Stimulated activated naive B cell treated with anti-CD40 and anti-IgM and Interleukin-4, amounts not matched to agents 10 μg/mL and 1 μg/mL and 100 μg/mL, for 72 hours (primary cell): ENCODE measurements at regions not wholly inside any gene's neighbourhood (a gene's known extent, or its start where the extent isn't known, plus 50 kb on each side); places are given as distances from the start of the nearest gene placed in this dataset.

ENCODE experiments used
- ATAC-seq, 2 donors: fragments of 150-1000 bp; cut with Tn5 transposase; replicated peaks; 2 replicates each; pipeline ENCODE4 v1.10.0; 2021; ENCODE audit warnings: moderate library complexity in 1 of 2
- DNase-seq: peaks from one replicate; pipeline ENCODE4 v3.0.0; 2021
- H3K27ac Mint-ChIP-seq: one replicate; pipeline ENCODE4 v1.8.0; 2022; ENCODE audit warnings: mild to moderate bottlenecking, mixed read lengths
- H3K27me3 Mint-ChIP-seq, 2 donors: one replicate each; pipeline ENCODE4 v1.8.0; 2022; ENCODE audit warnings: mixed read lengths in 2 of 2
- H3K36me3 Mint-ChIP-seq, 2 donors: one replicate each; pipeline ENCODE4 v1.8.0; 2022; ENCODE audit warnings: mixed read lengths in 2 of 2, mild to moderate bottlenecking in 1 of 2
- H3K4me1 Mint-ChIP-seq, 2 donors: one replicate each; pipeline ENCODE4 v1.8.0; 2022; ENCODE audit warnings: mixed read lengths in 2 of 2, mild to moderate bottlenecking in 1 of 2
- H3K4me3 Mint-ChIP-seq, 2 donors: one replicate each; pipeline ENCODE4 v1.8.0; 2022; ENCODE audit warnings: mild to moderate bottlenecking in 2 of 2, mixed read lengths in 2 of 2, moderate library complexity in 1 of 2
- H3K9me3 Mint-ChIP-seq, 2 donors: one replicate each; pipeline ENCODE4 v1.8.0; 2022; ENCODE audit warnings: mixed read lengths in 2 of 2, mild to moderate bottlenecking in 1 of 2

DNA sequence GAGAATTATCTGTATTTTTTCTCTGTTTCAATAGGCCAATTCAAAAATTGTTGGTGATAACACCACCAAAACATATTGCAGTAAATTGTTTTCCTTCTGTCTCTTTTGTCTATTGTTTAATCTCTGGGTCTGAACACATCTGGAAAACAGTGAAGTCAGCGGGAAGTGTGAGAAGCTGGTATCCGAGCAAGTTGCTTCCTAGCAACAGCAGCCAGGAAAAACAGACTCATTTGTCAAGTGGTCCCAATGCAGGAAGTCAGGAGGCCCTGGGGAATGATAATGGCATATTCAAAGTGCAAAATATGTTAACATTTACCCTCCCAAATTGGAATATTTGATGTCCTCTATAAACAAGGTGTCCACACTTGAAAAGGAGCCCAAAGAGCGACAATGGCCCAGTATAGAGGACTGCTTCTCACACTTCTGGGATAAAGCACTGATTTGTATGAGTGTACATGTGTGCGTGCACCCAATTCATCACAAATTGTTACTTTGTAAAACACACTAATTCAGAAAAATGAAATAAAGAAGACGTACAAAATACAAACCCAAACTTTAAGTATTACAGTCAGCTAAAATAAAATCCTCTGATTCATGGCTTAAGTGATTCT is 515.0 kb downstream of the TBC1D4 start:
- no peak overlapping the region for H3K27ac Mint-ChIP-seq
- no peaks in the 10 kb centered on the region for H3K36me3 Mint-ChIP-seq
- DNase-seq (no peak), ATAC-seq (no peak)
- no peak overlapping the region for H3K4me3 Mint-ChIP-seq
- peaks cover 3 to 7% of the 10 kb centered on the region in 2 donors for H3K9me3 Mint-ChIP-seq
- no peaks in the 10 kb centered on the region for H3K27me3 Mint-ChIP-seq
- no peaks in the 10 kb centered on the region for H3K4me1 Mint-ChIP-seq

DNA sequence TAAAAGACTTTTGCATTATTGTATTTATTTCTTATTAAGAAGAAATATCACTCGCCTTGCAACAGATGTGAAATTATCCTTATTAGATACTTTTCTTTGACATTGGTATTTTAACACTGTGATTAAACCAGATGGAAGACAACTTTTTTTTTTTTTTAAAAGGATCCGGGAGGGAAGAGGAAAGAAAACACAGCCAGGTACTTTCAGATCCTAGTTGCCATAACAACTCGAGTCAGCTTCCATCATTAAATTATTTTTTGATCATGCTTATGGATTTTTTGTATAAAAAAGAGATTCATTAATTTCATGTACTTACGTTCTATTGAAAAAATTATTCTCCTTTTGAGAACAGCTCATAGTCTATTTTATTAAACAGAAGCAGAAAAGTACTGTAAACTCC is 515.7 kb downstream of the TBC1D4 start:
- ATAC-seq, result no peak
- DNase-seq, result no peak
- Mint-ChIP-seq H3K9me3 (peaks cover 3 to 7% of the 10 kb centered on the region in 2 donors), H3K27me3 (no peaks in the 10 kb centered on the region), H3K27ac (no peak overlapping the region), H3K4me1 (no peaks in the 10 kb centered on the region), H3K4me3 (no peak overlapping the region), H3K36me3 (no peaks in the 10 kb centered on the region)

DNA sequence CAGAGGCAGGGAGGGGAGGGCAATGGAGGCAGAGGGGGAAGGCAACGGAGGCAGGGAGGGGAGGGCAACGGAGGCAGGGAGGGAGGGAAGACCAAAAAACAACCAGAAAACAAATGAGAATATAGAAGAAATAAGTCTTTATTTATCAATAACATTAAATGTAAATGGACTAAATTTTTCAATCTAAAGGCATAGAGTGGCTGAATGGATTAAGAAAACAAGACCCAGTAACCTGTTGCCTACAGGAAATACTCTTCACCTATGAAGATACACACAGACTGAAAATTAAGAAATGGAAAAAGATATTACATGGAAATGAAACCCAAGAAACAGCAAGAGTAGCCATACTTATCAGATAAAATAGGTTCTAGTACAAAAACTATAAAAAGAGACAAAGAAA is 536.3 kb downstream of the TBC1D4 start:
- H3K9me3 Mint-ChIP-seq, result peaks cover 15 to 20% of the 10 kb centered on the region in 2 donors
- no peak overlapping the region for H3K27ac Mint-ChIP-seq
- H3K4me1 Mint-ChIP-seq, result no peaks in the 10 kb centered on the region
- no peak for DNase-seq
- H3K36me3 Mint-ChIP-seq, result no peaks in the 10 kb centered on the region
- no peak for ATAC-seq
- H3K27me3 Mint-ChIP-seq, result no peaks in the 10 kb centered on the region
- no peak overlapping the region for H3K4me3 Mint-ChIP-seq

DNA sequence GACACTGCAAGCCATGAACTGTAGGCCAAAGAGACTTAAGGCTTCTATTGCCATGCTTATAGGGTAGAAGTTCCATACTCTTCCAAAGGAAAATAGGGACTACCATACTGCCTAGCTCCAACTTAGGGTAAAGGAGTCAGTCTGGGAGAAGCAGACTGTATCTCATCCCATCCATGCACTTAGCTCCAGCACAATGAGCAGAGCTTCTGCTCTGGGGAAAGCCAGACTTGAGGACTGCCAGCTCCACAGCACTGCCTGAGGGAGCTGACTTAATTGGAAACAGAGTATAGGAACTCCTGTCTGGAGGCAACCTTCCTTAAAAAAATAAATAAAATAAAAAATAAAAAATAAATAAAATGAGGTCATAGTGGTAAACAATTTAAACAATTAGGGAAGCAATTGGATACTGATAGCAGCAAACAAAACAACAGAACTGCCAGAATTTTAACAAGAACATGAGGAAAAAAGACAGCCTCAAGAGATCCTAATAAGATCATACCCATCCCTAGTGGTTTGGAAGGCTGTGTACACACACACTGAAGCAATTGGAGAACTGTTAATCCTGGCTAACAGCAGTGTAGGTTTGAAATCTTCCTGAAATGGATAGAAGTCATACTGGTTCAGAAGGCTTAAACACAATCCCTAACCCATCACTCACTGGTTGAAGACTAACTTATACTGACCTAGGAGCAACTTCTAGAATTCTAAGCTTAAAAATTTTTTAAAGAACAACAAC is 550.1 kb downstream of the TBC1D4 start:
- Mint-ChIP-seq H3K27me3 (no peaks in the 10 kb centered on the region), H3K36me3 (no peaks in the 10 kb centered on the region), H3K4me3 (no peak overlapping the region), H3K27ac (no peak overlapping the region), H3K4me1 (no peaks in the 10 kb centered on the region), H3K9me3 (peaks cover 9 to 11% of the 10 kb centered on the region in 2 donors)
- ATAC-seq (no peak), DNase-seq (no peak)

DNA sequence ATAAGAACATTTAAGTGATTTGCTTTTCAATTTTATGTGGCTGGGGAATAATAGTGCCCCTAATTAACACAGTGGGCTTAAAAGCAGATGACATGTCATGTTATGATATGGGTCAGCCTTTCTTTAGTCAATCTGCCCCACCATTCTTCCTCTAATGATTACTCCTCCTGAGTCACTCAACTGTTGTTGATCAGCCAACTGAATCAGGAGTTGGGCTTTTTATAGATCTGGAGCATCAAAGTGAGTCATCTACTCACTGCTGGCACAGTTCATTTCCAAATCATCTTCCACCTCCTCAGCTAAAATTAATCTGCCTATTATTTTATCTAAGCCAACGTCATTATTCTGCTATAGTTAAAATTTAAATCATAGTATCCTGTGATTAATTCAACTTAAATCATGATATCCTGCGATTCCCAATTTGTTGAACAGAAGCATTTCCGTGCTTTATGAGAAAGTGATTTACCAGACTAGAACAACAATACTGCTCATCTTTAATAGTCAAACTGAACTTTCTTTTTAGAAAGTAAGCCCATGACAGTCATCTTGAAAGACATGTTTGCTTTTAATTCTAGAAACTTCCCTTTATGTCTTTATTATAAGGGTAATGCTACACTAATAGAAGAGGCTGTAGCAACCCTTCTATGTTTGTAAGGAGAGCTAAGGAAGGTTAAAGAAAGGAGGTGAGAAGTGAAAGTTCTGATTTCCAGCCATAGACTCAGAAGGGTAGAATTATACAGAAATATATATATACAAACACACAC is 551.4 kb downstream of the TBC1D4 start:
- H3K4me3 Mint-ChIP-seq, result no peak overlapping the region
- no peak overlapping the region for H3K27ac Mint-ChIP-seq
- H3K27me3 Mint-ChIP-seq, result no peaks in the 10 kb centered on the region
- H3K36me3 Mint-ChIP-seq, result no peaks in the 10 kb centered on the region
- ATAC-seq, result no peak
- H3K4me1 Mint-ChIP-seq, result no peaks in the 10 kb centered on the region
- no peak for DNase-seq
- H3K9me3 Mint-ChIP-seq, result peaks cover 8 to 11% of the 10 kb centered on the region in 2 donors

DNA sequence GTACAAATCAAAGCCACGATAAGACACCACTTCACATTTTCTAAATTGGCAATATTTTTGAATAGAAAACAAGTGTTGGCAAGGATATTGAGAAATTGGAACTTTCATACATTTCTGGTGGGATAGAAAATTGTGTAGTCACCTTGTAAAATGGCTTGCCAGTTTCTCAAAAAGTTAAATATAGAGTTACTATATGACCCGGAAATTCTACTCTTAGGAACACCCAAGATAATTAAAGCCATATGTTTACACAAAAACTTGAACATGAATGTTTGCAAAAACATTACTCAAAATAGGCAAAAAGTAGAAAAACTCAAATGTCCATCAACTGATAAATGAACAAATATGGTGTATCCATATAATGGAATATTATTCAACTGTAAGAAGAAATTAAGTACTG is 552.5 kb downstream of the TBC1D4 start:
- H3K4me1 Mint-ChIP-seq, result no peaks in the 10 kb centered on the region
- ATAC-seq, result no peak
- no peak overlapping the region for H3K27ac Mint-ChIP-seq
- no peaks in the 10 kb centered on the region for H3K27me3 Mint-ChIP-seq
- no peak for DNase-seq
- no peaks in the 10 kb centered on the region for H3K36me3 Mint-ChIP-seq
- peaks cover 7 to 8% of the 10 kb centered on the region in 2 donors for H3K9me3 Mint-ChIP-seq
- no peak overlapping the region for H3K4me3 Mint-ChIP-seq

DNA sequence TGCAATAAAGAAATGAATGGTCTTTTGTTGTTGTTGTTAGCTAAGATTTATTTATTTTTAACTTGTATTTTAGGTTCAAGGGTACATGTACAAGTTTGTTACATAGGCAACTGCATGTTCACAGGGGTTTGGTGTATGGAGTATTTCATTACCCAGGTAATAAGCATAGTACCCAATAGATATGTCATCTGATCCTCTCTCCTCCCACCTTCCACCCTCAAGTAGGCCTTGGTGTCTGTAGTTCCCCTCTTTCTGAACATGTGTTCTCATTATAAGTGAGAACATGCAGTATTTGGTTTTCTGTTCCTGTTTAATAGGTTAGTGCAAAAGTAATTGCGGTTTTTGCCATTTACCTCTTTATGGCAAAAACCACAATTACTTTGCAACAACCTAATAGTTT is 554.1 kb downstream of the TBC1D4 start:
- no peaks in the 10 kb centered on the region for H3K36me3 Mint-ChIP-seq
- H3K9me3 Mint-ChIP-seq, result peaks cover 12% of the 10 kb centered on the region in 2 donors
- H3K4me1 Mint-ChIP-seq, result no peaks in the 10 kb centered on the region
- no peak overlapping the region for H3K4me3 Mint-ChIP-seq
- no peak overlapping the region for H3K27ac Mint-ChIP-seq
- H3K27me3 Mint-ChIP-seq, result no peaks in the 10 kb centered on the region
- ATAC-seq (no peak), DNase-seq (no peak)

DNA sequence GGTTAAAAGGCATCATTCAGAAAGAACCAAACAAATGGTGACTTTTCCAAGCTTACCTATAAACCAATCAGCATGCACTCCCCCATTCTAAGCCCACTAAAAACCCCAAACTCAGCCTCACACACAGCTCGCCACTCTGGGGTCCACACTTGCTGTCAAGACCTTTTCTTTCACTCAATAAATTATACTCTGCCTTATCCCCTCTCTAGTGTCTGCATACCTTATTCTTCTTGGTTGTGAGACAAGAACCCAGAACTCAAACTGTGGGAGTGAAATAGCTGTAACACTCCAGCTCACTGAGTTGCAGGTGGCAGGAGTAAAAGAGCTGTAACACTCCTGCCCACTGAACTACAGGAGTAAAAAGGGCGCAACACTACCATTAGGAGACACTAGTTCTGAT is 559.0 kb downstream of the TBC1D4 start:
- Mint-ChIP-seq H3K4me1 (no peaks in the 10 kb centered on the region), H3K27me3 (no peaks in the 10 kb centered on the region), H3K36me3 (no peaks in the 10 kb centered on the region), H3K9me3 (peaks cover 10 to 12% of the 10 kb centered on the region in 2 donors), H3K27ac (no peak overlapping the region), H3K4me3 (no peak overlapping the region)
- ATAC-seq (no peak), DNase-seq (no peak)

DNA sequence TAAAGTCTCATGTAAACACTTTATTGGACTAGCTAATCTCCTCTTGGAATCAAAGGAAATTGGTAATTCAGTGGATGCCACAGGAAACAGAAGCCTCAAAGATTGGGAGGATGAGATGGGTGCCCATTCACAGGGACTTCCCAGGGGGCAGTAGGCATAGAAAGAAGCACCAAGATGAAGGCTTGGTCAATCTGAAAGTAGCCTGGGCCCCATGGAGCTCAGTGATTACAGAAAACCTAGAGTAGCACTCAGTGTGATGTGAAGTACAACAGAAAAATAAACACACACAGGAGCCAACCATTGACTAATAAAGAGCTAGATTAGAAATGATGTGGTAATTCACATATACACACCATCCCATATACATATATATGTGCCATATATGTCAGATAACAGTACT is 560.6 kb downstream of the TBC1D4 start:
- Mint-ChIP-seq H3K4me3 (no peak overlapping the region), H3K27me3 (no peaks in the 10 kb centered on the region), H3K9me3 (peaks cover 7 to 8% of the 10 kb centered on the region in 2 donors), H3K27ac (no peak overlapping the region), H3K4me1 (no peaks in the 10 kb centered on the region), H3K36me3 (no peaks in the 10 kb centered on the region)
- no peak for ATAC-seq
- DNase-seq, result no peak

DNA sequence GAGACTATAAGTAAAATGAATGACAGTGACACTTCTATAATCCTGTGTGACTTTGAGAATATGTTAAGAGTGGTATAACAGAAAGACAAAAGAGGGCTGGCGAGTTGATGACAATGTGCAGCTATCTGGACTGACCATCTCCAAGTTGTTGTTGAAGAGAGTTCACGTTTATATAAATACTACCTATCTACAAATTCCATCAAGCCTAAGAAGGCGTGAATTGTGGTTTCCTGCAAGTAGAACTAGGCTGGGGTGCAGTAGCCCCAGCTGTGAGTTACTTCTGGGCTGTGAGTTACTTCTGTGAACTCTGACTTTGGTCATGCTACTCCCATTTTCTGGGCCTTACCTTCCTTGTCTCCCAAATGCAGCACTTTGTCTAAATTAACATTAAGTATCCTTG is 561.0 kb downstream of the TBC1D4 start:
- Mint-ChIP-seq H3K27me3 (no peaks in the 10 kb centered on the region), H3K4me1 (no peaks in the 10 kb centered on the region), H3K36me3 (no peaks in the 10 kb centered on the region), H3K27ac (no peak overlapping the region), H3K9me3 (peaks cover 5 to 7% of the 10 kb centered on the region in 2 donors), H3K4me3 (no peak overlapping the region)
- DNase-seq (no peak), ATAC-seq (no peak)

DNA sequence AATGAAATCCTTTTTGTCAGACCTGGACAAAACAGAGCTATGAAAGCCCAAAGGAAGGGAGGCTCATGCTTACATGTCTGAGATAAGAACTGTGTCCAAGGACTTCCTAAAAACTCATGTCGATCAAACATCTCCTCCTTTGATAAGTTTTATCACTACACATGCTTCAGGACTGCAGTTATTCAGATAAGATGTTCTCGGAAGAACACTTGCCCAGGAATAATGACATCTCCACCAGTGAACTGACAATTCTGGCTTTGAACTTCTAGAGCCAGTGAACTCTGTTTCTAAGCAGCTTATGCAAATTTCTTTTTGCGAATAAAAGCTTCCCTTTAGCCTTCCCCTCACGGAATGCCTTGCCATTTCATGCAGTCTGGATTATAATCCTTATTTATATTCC is 561.6 kb downstream of the TBC1D4 start:
- Mint-ChIP-seq H3K4me1 (no peaks in the 10 kb centered on the region), H3K27me3 (no peaks in the 10 kb centered on the region), H3K36me3 (no peaks in the 10 kb centered on the region), H3K9me3 (peaks cover 4 to 7% of the 10 kb centered on the region in 2 donors), H3K27ac (no peak overlapping the region), H3K4me3 (no peak overlapping the region)
- ATAC-seq, result no peak
- no peak for DNase-seq

DNA sequence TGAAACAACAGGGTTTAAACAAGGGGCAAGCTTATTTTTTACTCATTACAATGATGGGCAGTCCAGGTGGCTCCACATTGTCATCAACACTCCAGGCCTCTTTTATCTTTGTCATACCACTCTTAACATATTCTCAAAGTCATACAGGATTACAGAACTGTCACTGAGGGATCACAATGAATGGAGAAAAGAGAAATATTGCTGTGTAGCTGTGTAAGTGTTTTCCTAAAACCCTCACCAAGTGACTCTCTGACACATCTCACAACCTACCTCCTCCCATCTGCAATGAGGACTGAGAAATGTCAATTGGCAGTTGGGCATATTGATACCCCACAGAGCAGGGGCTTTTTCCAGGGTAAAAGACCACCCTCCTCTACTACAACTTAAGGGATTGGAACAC is 562.1 kb downstream of the TBC1D4 start:
- H3K36me3 Mint-ChIP-seq, result no peaks in the 10 kb centered on the region
- DNase-seq (no peak), ATAC-seq (no peak)
- H3K4me3 Mint-ChIP-seq, result no peak overlapping the region
- no peak overlapping the region for H3K27ac Mint-ChIP-seq
- no peaks in the 10 kb centered on the region for H3K4me1 Mint-ChIP-seq
- no peaks in the 10 kb centered on the region for H3K27me3 Mint-ChIP-seq
- peaks cover 4 to 7% of the 10 kb centered on the region in 2 donors for H3K9me3 Mint-ChIP-seq

DNA sequence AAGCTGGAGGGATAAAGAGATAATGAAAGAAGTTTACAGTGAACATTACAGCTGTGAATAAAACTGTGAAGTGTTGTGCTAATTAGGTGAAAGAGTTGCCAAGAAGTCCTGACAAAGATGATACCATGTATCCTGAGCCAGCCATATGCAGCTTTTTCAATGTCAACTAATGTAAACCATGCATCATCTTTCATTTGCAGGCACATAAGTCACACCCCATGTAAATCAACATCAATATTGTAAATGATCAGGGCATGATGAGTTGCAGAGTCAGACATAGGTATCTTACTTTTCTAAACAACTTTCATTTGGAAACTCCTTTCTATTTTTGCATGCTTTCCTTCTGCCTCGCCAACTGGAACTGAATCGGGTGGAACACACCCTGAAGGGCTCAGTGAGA is 569.1 kb downstream of the TBC1D4 start:
- no peaks in the 10 kb centered on the region for H3K36me3 Mint-ChIP-seq
- DNase-seq (no peak), ATAC-seq (no peak)
- no peaks in the 10 kb centered on the region for H3K9me3 Mint-ChIP-seq
- no peaks in the 10 kb centered on the region for H3K27me3 Mint-ChIP-seq
- no peak overlapping the region for H3K4me3 Mint-ChIP-seq
- H3K27ac Mint-ChIP-seq, result no peak overlapping the region
- no peaks in the 10 kb centered on the region for H3K4me1 Mint-ChIP-seq

DNA sequence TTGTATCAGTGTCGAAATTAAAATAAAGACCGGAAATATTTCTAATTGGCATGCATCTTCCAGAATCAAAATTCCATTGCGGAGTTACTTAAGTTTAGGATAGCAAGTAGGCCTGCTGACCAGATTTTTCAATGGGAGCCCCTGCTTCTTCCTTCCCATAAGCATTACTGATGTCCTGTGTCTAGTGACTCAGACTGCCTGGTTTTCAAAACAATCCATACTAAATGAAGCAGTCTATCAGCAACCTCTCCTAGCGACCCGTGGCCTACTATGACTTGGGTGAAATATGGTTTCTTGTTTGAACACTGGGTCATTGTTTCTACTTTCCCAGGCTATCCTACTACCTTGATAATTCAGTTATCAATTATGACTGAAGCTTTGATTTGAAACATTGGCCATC is 571.6 kb downstream of the TBC1D4 start:
- H3K9me3 Mint-ChIP-seq, result no peaks in the 10 kb centered on the region
- H3K4me3 Mint-ChIP-seq, result no peak overlapping the region
- no peaks in the 10 kb centered on the region for H3K4me1 Mint-ChIP-seq
- no peak overlapping the region for H3K27ac Mint-ChIP-seq
- DNase-seq (no peak), ATAC-seq (no peak)
- H3K36me3 Mint-ChIP-seq, result no peaks in the 10 kb centered on the region
- no peaks in the 10 kb centered on the region for H3K27me3 Mint-ChIP-seq

DNA sequence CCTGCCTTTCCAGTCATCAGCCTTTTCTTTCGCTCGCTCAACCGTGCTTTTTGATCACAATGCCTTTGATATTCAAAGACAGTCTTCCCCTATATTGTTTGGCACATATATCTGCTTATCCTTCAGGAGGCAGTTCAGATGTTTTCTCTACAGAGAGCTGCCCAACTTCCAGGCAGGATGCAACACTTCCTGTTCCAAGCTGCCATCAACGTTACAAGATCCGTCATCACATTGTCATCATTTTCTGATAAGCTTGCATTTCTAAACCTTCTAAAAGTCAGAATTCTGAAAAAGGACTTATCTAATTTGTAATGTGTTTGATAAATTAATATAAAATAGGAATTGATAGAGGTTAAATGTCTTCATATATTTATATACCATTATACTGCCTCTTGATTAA is 574.2 kb downstream of the TBC1D4 start:
- no peaks in the 10 kb centered on the region for H3K27me3 Mint-ChIP-seq
- no peak overlapping the region for H3K4me3 Mint-ChIP-seq
- no peak for ATAC-seq
- no peaks in the 10 kb centered on the region for H3K4me1 Mint-ChIP-seq
- no peaks in the 10 kb centered on the region for H3K36me3 Mint-ChIP-seq
- no peak for DNase-seq
- no peaks in the 10 kb centered on the region for H3K9me3 Mint-ChIP-seq
- no peak overlapping the region for H3K27ac Mint-ChIP-seq
